CD14-positive monocyte (primary cell): ENCODE measurements at regions not wholly inside any gene's neighbourhood (a gene's known extent, or its start where the extent isn't known, plus 50 kb on each side); places are given as distances from the start of the nearest gene placed in this dataset.

Experiments used
- DNase-seq, 3 donors: peaks; one replicate each; pipeline ENCODE4 v3.0.0-alpha.2; 2011 to 2022
- H2AFZ ChIP-seq: 2 replicates; pipeline ENCODE4 v1.6.0; 2012; ENCODE audit warnings: mild to moderate bottlenecking, low read depth, low read length, inconsistent platforms; ENCODE audit not compliant: insufficient read depth, poor library complexity, severe bottlenecking
- H3K27ac ChIP-seq, 2 donors: 1 replicate in 1 of 2; 2 replicates in 1 of 2; pipeline ENCODE4 v1.5.1; 2012 to 2013; ENCODE audit warnings: low read length in 2 of 2, control low read depth in 1 of 2, inconsistent platforms in 1 of 2, low read depth in 1 of 2, mild to moderate bottlenecking in 1 of 2
- H3K27me3 ChIP-seq, 2 donors: one replicate each; pipeline versions ENCODE4 v1.6.0 to v1.6.1; 2011 to 2013; ENCODE audit warnings: low read length in 2 of 2; ENCODE audit not compliant: control insufficient read depth in 2 of 2, insufficient read depth in 2 of 2
- H3K36me3 ChIP-seq, 2 donors: replicated peaks in 1 of 2; 1 replicate in 1 of 2; 2 replicates in 1 of 2; pipeline versions ENCODE4 v1.5.1 to v1.6.1; 2012 to 2013; ENCODE audit warnings: low read length in 2 of 2, control low read depth in 1 of 2, inconsistent platforms in 1 of 2, mild to moderate bottlenecking in 1 of 2; ENCODE audit not compliant: insufficient read depth in 2 of 2, control insufficient read depth in 1 of 2
- H3K4me1 ChIP-seq, 2 donors: 1 replicate in 1 of 2; 2 replicates in 1 of 2; pipeline versions ENCODE4 v1.5.1 to v1.6.1; 2012 to 2013; ENCODE audit warnings: low read length in 2 of 2, control low read depth in 1 of 2, inconsistent platforms in 1 of 2, mild to moderate bottlenecking in 1 of 2, moderate library complexity in 1 of 2; ENCODE audit not compliant: insufficient read depth in 2 of 2, control insufficient read depth in 1 of 2
- H3K4me2 ChIP-seq: replicated peaks from 2 replicates; pipeline ENCODE3; 2012; ENCODE audit warnings: low read length, moderate library complexity, mild to moderate bottlenecking; ENCODE audit not compliant: poor library complexity, severe bottlenecking; ENCODE audit errors: extremely low read depth
- H3K4me3 ChIP-seq, 3 experiments: fragments of 200-600 bp in 1 of 3; sonication (generic) in 1 of 3; replicated peaks in 1 of 3; 1 replicate in 2 of 3; 2 replicates in 1 of 3; pipeline ENCODE4 v1.5.1; 2011 to 2013; ENCODE audit warnings: low read length in 3 of 3, mild to moderate bottlenecking in 3 of 3, control low read depth in 2 of 3, low read depth in 2 of 3, inconsistent platforms in 1 of 3, moderate library complexity in 1 of 3
- H3K79me2 ChIP-seq: 2 replicates; pipeline ENCODE4 v1.6.0; 2012; ENCODE audit warnings: mild to moderate bottlenecking, control low read depth, inconsistent platforms, low read length, moderate library complexity; ENCODE audit not compliant: insufficient read depth
- H3K9ac ChIP-seq: 2 replicates; pipeline ENCODE4 v1.6.0; 2017; ENCODE audit warnings: low read length, mild to moderate bottlenecking; ENCODE audit not compliant: insufficient read depth, poor library complexity, severe bottlenecking
- H3K9me3 ChIP-seq, 2 donors: replicated peaks in 1 of 2; 1 replicate in 1 of 2; 2 replicates in 1 of 2; pipeline versions ENCODE4 v1.5.1 to v1.6.1; 2012 to 2013; ENCODE audit warnings: low read length in 2 of 2, control low read depth in 1 of 2; ENCODE audit not compliant: control insufficient read depth in 1 of 2, insufficient read depth in 1 of 2
- H4K20me1 ChIP-seq: 2 replicates; pipeline ENCODE4 v1.6.0; 2012; ENCODE audit warnings: mild to moderate bottlenecking, low read length, control low read depth, moderate library complexity; ENCODE audit not compliant: insufficient read depth
- H3K27ac Mint-ChIP-seq, 7 donors: one replicate each; pipeline ENCODE4 v1.8.0; 2020; ENCODE audit warnings: mild to moderate bottlenecking in 7 of 7, mixed read lengths in 7 of 7, moderate library complexity in 6 of 7, inconsistent platforms in 2 of 7
- H3K27me3 Mint-ChIP-seq, 3 donors: one replicate each; pipeline ENCODE4 v1.8.0; 2021 to 2022; ENCODE audit warnings: low read depth in 3 of 3, mild to moderate bottlenecking in 3 of 3, mixed read lengths in 3 of 3, moderate library complexity in 3 of 3, inconsistent platforms in 1 of 3
- H3K36me3 Mint-ChIP-seq, 2 donors: one replicate each; pipeline ENCODE4 v1.8.0; 2020; ENCODE audit warnings: mixed read lengths in 2 of 2, inconsistent platforms in 1 of 2, mild to moderate bottlenecking in 1 of 2
- H3K4me1 Mint-ChIP-seq: one replicate; pipeline ENCODE4 v1.8.0; 2020; ENCODE audit warnings: mild to moderate bottlenecking, mixed read lengths
- H3K4me3 Mint-ChIP-seq, 2 donors: one replicate each; pipeline ENCODE4 v1.8.0; 2020; ENCODE audit warnings: mild to moderate bottlenecking in 2 of 2, mixed read lengths in 2 of 2, moderate library complexity in 1 of 2
- H3K9me3 Mint-ChIP-seq, 7 donors: one replicate each; pipeline ENCODE4 v1.8.0; 2020 to 2022; ENCODE audit warnings: mixed read lengths in 7 of 7, mild to moderate bottlenecking in 6 of 7, moderate library complexity in 6 of 7, inconsistent platforms in 2 of 7
- CTCF ChIP-seq: fragments of 200-600 bp; IDR thresholded peaks from one replicate; pipeline ENCODE4 v1.8.0; 2022; ENCODE audit warnings: antibody characterized with exemption, mild to moderate bottlenecking
- WGBS: methylation state at CpG from one replicate; pipeline ENCODE4 v1.1.5; 2013; ENCODE audit warnings: missing lambda C conversion rate; ENCODE audit not compliant: insufficient coverage; 5-methylcytosine and 5-hydroxymethylcytosine counted together
- intact Hi-C, 2 donors: fragments of 100-400 bp; cut with micrococcal nuclease; formaldehyde crosslinking; loops; one replicate each; pipeline versions ENCODE4 v1.15.0 to v1.15.1; 2023

- Mint-ChIP-seq H3K36me3 (no peaks in the 10 kb centered on the region), H3K27ac (no peak overlapping the region), H3K4me3 (no peak overlapping the region), H3K9me3 (peaks cover 0 to 21% (median 7%) of the 10 kb centered on the region in 7 donors), H3K27me3 (peaks cover 0 to 2% (median 0%) of the 10 kb centered on the region in 3 donors), H3K4me1 (peaks cover 11% of the 10 kb centered on the region)
- Histone ChIP-seq H4K20me1 (no peaks in the 10 kb centered on the region), H3K4me2 (no peak overlapping the region), H3K9me3 (no peaks in the 10 kb centered on the region), H3K27me3 (no peaks in the 10 kb centered on the region), H3K4me1 (no peaks in the 10 kb centered on the region), H3K4me3 (no peak overlapping the region), H3K9ac (no peak overlapping the region), H3K27ac (no peak overlapping the region), H3K36me3 (no peaks in the 10 kb centered on the region), H3K79me2 (no peaks in the 10 kb centered on the region), H2AFZ (no peak overlapping the region)
- intact Hi-C loops, result no loop called here
- no CpG with 5 or more reads among the region's 2 CpGs for WGBS
- no peak for TF ChIP-seq CTCF
- DNase-seq, result no peak
These were observed 597.3 kb downstream of the TLE1 start for GRCh38 chr9:81092057-81092456.

- Mint-ChIP-seq H3K27ac (no peak overlapping the region), H3K4me3 (no peak overlapping the region), H3K36me3 (no peaks in the 10 kb centered on the region), H3K9me3 (peaks cover 0 to 12% (median 5%) of the 10 kb centered on the region in 7 donors), H3K27me3 (no peaks in the 10 kb centered on the region), H3K4me1 (peaks cover 12% of the 10 kb centered on the region)
- H3K4me2 ChIP-seq, result no peak overlapping the region
- H2AFZ ChIP-seq, result no peak overlapping the region
- no peak overlapping the region for H3K4me3 ChIP-seq
- DNase-seq, result no peak
- WGBS, result no CpG with 5 or more reads among the region's 2 CpGs
- no peaks in the 10 kb centered on the region for H3K79me2 ChIP-seq
- no peaks in the 10 kb centered on the region for H3K36me3 ChIP-seq
- intact Hi-C loops, result no loop called here
- H3K27me3 ChIP-seq, result no peaks in the 10 kb centered on the region
- H4K20me1 ChIP-seq, result no peaks in the 10 kb centered on the region
- H3K9me3 ChIP-seq, result no peaks in the 10 kb centered on the region
- H3K4me1 ChIP-seq, result no peaks in the 10 kb centered on the region
- H3K27ac ChIP-seq, result no peak overlapping the region
- no peak for TF ChIP-seq CTCF
- no peak overlapping the region for H3K9ac ChIP-seq
These were observed 601.0 kb downstream of the TLE1 start for GRCh38 chr9:81088341-81088740.
